ENCODE measurements at regions not wholly inside any gene's neighbourhood (a gene's known extent, or its start where the extent isn't known, plus 50 kb on each side); places are given as distances from the start of the nearest gene placed in this dataset.

DNA sequence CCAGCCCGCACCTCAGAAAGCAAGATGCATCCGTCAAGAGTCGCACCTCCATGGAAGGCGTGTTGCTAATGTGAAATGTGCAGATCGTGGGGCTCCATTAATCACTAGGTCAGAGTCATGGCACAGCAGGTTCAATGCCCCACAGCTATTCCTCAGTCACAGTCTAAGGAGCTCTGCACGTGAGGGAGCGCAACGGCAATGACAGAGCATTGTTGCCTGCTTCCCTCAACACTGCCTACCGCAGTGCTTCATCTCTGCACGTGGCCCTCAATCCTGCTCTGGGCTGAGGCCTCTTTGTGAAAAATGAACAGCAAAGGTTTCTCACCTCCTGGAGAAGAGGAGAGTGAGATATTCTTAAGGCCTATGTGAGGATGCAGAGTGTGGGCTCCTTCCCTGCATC, 995.2 kb upstream of the TMEM132C start:
- CTCF ChIA-PET, result no interaction called here
- intact Hi-C loops (cut with micrococcal nuclease), result no loop called here

DNA sequence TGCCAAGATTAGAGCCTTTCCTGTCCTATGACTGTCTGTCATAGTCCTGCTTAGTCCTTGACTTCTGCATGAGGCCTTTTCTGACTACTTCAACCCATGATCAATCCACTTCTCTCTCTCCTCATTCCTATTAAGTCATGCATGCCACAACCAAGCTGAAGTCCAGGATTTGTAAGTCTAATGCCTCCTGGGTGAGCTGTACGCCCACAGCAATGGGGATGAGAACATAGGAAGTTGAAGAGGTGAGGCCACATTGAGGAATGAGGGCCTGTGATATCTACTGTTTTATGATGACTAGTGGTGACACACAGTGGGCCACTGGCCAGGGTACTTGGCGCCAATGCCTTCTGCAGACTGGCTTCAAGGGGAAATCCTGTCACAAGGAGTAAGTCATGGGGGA, 994.1 kb upstream of the TMEM132C start:
- no peaks in the 10 kb centered on the region for H3K4me1 Mint-ChIP-seq
- no peak for DNase-seq
- no peak for ATAC-seq (ENCODE audit: low read depth)
- POLR2A ChIA-PET, result no interaction called here
- H3K36me3 Mint-ChIP-seq (ENCODE audit: low read depth), result no peaks in the 10 kb centered on the region
- no peaks in the 10 kb centered on the region for H3K9me3 Mint-ChIP-seq
- H3K27me3 Mint-ChIP-seq, result no peaks in the 10 kb centered on the region
- intact Hi-C loops (cut with micrococcal nuclease), result no loop called here
- H3K27ac Mint-ChIP-seq, result no peak overlapping the region
- CTCF ChIA-PET, result no interaction called here
- H3K4me3 Mint-ChIP-seq, result no peak overlapping the region
- TF ChIP-seq, protein P1, sequence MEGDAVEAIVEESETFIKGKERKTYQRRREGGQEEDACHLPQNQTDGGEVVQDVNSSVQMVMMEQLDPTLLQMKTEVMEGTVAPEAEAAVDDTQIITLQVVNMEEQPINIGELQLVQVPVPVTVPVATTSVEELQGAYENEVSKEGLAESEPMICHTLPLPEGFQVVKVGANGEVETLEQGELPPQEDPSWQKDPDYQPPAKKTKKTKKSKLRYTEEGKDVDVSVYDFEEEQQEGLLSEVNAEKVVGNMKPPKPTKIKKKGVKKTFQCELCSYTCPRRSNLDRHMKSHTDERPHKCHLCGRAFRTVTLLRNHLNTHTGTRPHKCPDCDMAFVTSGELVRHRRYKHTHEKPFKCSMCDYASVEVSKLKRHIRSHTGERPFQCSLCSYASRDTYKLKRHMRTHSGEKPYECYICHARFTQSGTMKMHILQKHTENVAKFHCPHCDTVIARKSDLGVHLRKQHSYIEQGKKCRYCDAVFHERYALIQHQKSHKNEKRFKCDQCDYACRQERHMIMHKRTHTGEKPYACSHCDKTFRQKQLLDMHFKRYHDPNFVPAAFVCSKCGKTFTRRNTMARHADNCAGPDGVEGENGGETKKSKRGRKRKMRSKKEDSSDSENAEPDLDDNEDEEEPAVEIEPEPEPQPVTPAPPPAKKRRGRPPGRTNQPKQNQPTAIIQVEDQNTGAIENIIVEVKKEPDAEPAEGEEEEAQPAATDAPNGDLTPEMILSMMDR (IDR thresholded peaks at IDR 0.05), result no peak

More for the DNA sequence above, 995.2 kb upstream of the TMEM132C start:
- no peaks in the 10 kb centered on the region for H3K9me3 Mint-ChIP-seq
- H3K27ac Mint-ChIP-seq, result no peak overlapping the region
- no peak for DNase-seq
- TF ChIP-seq, protein P1 (IDR thresholded peaks at IDR 0.05), result no peak
- no peak for ATAC-seq (ENCODE audit: low read depth)
- H3K27me3 Mint-ChIP-seq, result no peaks in the 10 kb centered on the region
- H3K36me3 Mint-ChIP-seq (ENCODE audit: low read depth), result no peaks in the 10 kb centered on the region
- no peak overlapping the region for H3K4me3 Mint-ChIP-seq
- POLR2A ChIA-PET, result no interaction called here
- H3K4me1 Mint-ChIP-seq, result no peaks in the 10 kb centered on the region

DNA sequence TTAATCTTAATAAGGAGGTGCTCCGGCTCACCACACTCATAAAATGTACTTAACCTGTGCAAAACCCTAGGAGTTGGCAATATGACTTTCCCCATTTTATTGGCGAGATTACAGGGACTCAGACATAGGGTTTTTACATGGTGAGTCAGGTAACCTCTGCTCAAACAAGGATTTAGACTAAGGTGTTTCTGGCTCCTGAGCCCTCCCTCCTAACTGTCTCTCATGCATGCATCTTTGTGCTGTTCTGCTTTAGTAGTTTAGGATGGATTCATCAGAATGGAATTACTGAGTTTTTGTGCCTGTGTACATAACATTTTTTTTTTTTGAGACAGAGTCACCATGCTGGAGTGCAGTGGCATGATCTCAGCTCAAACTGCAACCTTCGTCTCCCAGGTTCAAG, 993.3 kb upstream of the TMEM132C start:
- Mint-ChIP-seq H3K4me3 (no peak overlapping the region), H3K9me3 (no peaks in the 10 kb centered on the region), H3K4me1 (no peaks in the 10 kb centered on the region), H3K27me3 (no peaks in the 10 kb centered on the region), H3K36me3 (ENCODE audit: low read depth) (no peaks in the 10 kb centered on the region), H3K27ac (no peak overlapping the region)
- CTCF ChIA-PET, result no interaction called here
- TF ChIP-seq, protein P1 (IDR thresholded peaks at IDR 0.05), result no peak
- intact Hi-C loops (cut with micrococcal nuclease), result no loop called here
- ATAC-seq (ENCODE audit: low read depth) (no peak), DNase-seq (no peak)
- POLR2A ChIA-PET, result no interaction called here

DNA sequence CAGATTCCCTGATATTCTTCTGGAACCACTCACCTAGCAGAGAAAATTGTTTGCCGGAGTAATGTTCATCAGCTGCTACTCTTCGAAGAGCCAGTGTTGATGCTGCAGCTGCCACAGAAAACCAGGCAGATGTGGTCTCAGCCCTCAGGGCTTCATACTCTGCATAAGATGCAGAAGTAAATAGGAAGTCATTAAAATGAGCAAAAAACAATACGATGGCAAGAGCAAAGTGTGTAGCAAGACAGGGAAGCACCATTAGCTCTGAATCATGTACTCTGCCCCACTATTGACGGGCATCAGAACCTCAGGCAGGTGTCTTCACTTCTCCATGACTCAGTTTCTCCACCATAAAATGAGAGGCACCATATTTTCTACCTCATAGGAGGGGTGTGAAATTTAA, 991.6 kb upstream of the TMEM132C start:
- Mint-ChIP-seq H3K9me3 (no peaks in the 10 kb centered on the region), H3K27ac (no peak overlapping the region), H3K4me3 (no peak overlapping the region), H3K4me1 (no peaks in the 10 kb centered on the region), H3K36me3 (ENCODE audit: low read depth) (no peaks in the 10 kb centered on the region), H3K27me3 (no peaks in the 10 kb centered on the region)
- ChIA-PET CTCF (no interaction called here), POLR2A (no interaction called here)
- TF ChIP-seq, protein P1 (IDR thresholded peaks at IDR 0.05), result no peak
- ATAC-seq (ENCODE audit: low read depth) (no peak), DNase-seq (no peak)
- intact Hi-C loops (cut with micrococcal nuclease), result no loop called here

DNA sequence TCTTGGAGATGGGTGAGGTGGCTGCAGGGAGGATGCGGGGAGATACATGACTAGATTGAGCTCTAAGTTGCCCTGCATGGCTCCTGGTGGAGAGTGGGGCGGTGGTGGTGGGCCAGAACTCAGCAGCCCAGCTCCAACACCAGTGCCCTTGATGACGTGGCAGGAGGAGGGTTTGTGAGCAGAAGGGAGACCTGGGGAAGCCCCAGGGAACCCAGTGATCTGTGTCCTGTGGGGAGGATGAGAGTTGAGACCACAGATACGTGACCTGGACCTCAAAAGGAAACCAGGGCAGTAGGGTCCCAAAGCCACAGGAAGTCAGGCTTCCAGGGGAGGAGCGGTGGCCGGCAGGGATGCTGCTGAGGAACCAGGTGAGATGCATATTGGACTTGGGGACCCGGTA, 989.1 kb upstream of the TMEM132C start:
- TF ChIP-seq, protein P1 (IDR thresholded peaks at IDR 0.05), result no peak
- intact Hi-C loops (cut with micrococcal nuclease), result no loop called here
- H3K27ac Mint-ChIP-seq, result no peak overlapping the region
- CTCF ChIA-PET, result no interaction called here
- H3K4me3 Mint-ChIP-seq, result no peak overlapping the region
- no peaks in the 10 kb centered on the region for H3K36me3 Mint-ChIP-seq (ENCODE audit: low read depth)
- no peak for ATAC-seq (ENCODE audit: low read depth)
- no peaks in the 10 kb centered on the region for H3K27me3 Mint-ChIP-seq
- POLR2A ChIA-PET, result no interaction called here
- H3K9me3 Mint-ChIP-seq, result no peaks in the 10 kb centered on the region
- no peaks in the 10 kb centered on the region for H3K4me1 Mint-ChIP-seq
- no peak for DNase-seq

Data from activated B cell treated with CpG ODN at 0.5 μM for 24 hours (primary cell).